Chondrocyte (in vitro differentiated cells): ENCODE measurements at regions not wholly inside any gene's neighbourhood (a gene's known extent, or its start where the extent isn't known, plus 50 kb on each side); places are given as distances from the start of the nearest gene placed in this dataset.

Experiments used
- DNase-seq: peaks from one replicate; pipeline ENCODE4 v3.0.0; 2021; ENCODE audit warnings: mixed read lengths, low spot score
- H3K27ac Mint-ChIP-seq: one replicate; pipeline ENCODE4 v1.8.0; 2021; ENCODE audit warnings: mild to moderate bottlenecking, moderate library complexity, mixed read lengths; ENCODE audit not compliant: unreplicated experiment
- H3K27me3 Mint-ChIP-seq: 2 replicates; pipeline ENCODE4 v1.8.0; 2021; ENCODE audit warnings: low read depth, mixed read lengths
- H3K36me3 Mint-ChIP-seq: 2 replicates; pipeline ENCODE4 v1.8.0; 2021; ENCODE audit warnings: low read depth, mixed read lengths
- H3K4me1 Mint-ChIP-seq: 2 replicates; pipeline ENCODE4 v1.8.0; 2021; ENCODE audit warnings: low read depth, mild to moderate bottlenecking, mixed read lengths
- H3K4me3 Mint-ChIP-seq: one replicate; pipeline ENCODE4 v1.8.0; 2021; ENCODE audit warnings: mild to moderate bottlenecking, moderate library complexity, mixed read lengths; ENCODE audit not compliant: unreplicated experiment
- H3K9me3 Mint-ChIP-seq: 2 replicates; pipeline ENCODE4 v1.8.0; 2021; ENCODE audit warnings: low read depth, mixed read lengths
- CTCF ChIP-seq: fragments of 200-600 bp; sonication (generic); IDR thresholded peaks from 2 replicates; pipeline ENCODE4 v1.5.0; 2021; ENCODE audit warnings: antibody characterized with exemption, mild to moderate bottlenecking, moderate library complexity

DNA sequence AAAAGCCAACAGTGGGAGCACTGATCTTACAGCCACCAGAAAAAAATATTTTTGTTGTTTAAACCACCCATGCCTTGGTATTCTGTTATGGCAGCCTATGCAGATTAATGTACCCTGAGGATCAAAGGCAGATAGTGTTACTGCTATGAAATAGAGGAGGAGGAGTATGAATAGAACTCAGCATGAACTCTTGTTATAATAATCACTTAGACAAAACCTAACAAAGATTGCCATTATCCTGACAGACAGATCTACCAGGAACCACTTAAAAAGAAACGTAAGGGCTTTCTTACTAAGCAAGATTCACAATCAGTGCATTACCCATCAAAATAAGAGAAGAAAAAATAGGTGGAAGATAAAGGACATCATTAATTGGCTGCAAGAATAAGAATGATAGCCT, 558.3 kb downstream of the GALC start:
- no peak for DNase-seq
- no peaks in the 10 kb centered on the region for H3K27me3 Mint-ChIP-seq
- H3K36me3 Mint-ChIP-seq, result no peaks in the 10 kb centered on the region
- TF ChIP-seq CTCF, result no peak
- no peak overlapping the region for H3K27ac Mint-ChIP-seq
- H3K4me3 Mint-ChIP-seq, result no peak overlapping the region
- H3K9me3 Mint-ChIP-seq, result peaks cover 12% of the 10 kb centered on the region
- no peaks in the 10 kb centered on the region for H3K4me1 Mint-ChIP-seq

GRCh38 chr14:87434011-87434410, 559.0 kb downstream of the GALC start:
- Mint-ChIP-seq H3K4me3 (no peak overlapping the region), H3K9me3 (peaks cover 12% of the 10 kb centered on the region), H3K27ac (no peak overlapping the region), H3K4me1 (no peaks in the 10 kb centered on the region), H3K27me3 (no peaks in the 10 kb centered on the region), H3K36me3 (no peaks in the 10 kb centered on the region)
- no peak for TF ChIP-seq CTCF
- DNase-seq, result no peak

DNA sequence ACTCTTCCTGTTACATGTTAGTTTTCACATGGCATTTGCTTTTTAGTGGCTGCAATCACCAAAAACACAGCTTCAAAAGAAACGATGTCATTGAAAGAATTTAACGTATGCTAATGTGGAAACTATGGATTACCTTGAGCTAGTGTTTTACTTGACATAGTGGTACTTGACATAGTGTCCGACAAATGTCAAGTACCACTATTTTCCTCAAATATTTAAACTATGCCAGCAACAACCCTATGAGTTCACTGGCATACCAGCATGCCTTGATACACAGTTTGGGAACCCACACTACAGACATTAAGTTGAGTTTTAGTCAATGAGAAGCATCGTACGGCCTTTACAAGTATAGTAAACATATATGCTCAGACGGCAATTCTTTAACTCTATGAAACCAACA, 560.3 kb downstream of the GALC start:
- Mint-ChIP-seq H3K9me3 (peaks cover 6% of the 10 kb centered on the region), H3K27me3 (no peaks in the 10 kb centered on the region), H3K27ac (no peak overlapping the region), H3K4me1 (no peaks in the 10 kb centered on the region), H3K4me3 (no peak overlapping the region), H3K36me3 (no peaks in the 10 kb centered on the region)
- no peak for TF ChIP-seq CTCF
- DNase-seq, result no peak

- no peak overlapping the region for H3K27ac Mint-ChIP-seq
Observed at GRCh38 chr14:87430810-87431209, 562.2 kb downstream of the GALC start.

GRCh38 chr14:87430214-87430613, 562.8 kb downstream of the GALC start:
- H3K27me3 Mint-ChIP-seq, result no peaks in the 10 kb centered on the region
- DNase-seq, result no peak
- TF ChIP-seq CTCF, result no peak
- peaks cover 13% of the 10 kb centered on the region for H3K9me3 Mint-ChIP-seq
- no peak overlapping the region for H3K4me3 Mint-ChIP-seq
- H3K27ac Mint-ChIP-seq, result no peak overlapping the region
- H3K36me3 Mint-ChIP-seq, result no peaks in the 10 kb centered on the region
- no peaks in the 10 kb centered on the region for H3K4me1 Mint-ChIP-seq

More at GRCh38 chr14:87430810-87431209, 562.2 kb downstream of the GALC start:
- H3K27me3 Mint-ChIP-seq, result no peaks in the 10 kb centered on the region
- peaks cover 10% of the 10 kb centered on the region for H3K9me3 Mint-ChIP-seq
- H3K36me3 Mint-ChIP-seq, result no peaks in the 10 kb centered on the region
- no peak for DNase-seq
- no peaks in the 10 kb centered on the region for H3K4me1 Mint-ChIP-seq
- no peak overlapping the region for H3K4me3 Mint-ChIP-seq
- no peak for TF ChIP-seq CTCF
